Astrocyte (in vitro differentiated cells and primary cell): ENCODE measurements at regions not wholly inside any gene's neighbourhood (a gene's known extent, or its start where the extent isn't known, plus 50 kb on each side); places are given as distances from the start of the nearest gene placed in this dataset.

Experiments
- DNase-seq: peaks from one replicate; pipeline ENCODE4 v3.0.0-alpha.2; 2010; ENCODE audit warnings: low read depth
- FAIRE-seq: peaks from 2 replicates; lab custom pipeline; 2011; peaks lifted over from hg19 to GRCh38; lab: Jason Lieb, UNC
- H2AFZ ChIP-seq: 2 replicates; pipeline ENCODE4 v1.6.0; 2012; ENCODE audit warnings: low read depth, low read length, inconsistent platforms
- H3K27ac ChIP-seq: 2 replicates; pipeline ENCODE4 v1.5.1; 2011; ENCODE audit warnings: low read depth, low read length, inconsistent platforms
- H3K27me3 ChIP-seq: 2 replicates; pipeline ENCODE4 v1.6.0; 2011; ENCODE audit warnings: low read length, inconsistent platforms; ENCODE audit not compliant: insufficient read depth
- H3K36me3 ChIP-seq: 2 replicates; pipeline ENCODE4 v1.5.1; 2011; ENCODE audit warnings: low read length, inconsistent platforms; ENCODE audit not compliant: insufficient read depth
- H3K4me1 ChIP-seq: 2 replicates; pipeline ENCODE4 v1.5.1; 2011; ENCODE audit warnings: low read length, inconsistent platforms; ENCODE audit not compliant: insufficient read depth
- H3K4me2 ChIP-seq: 2 replicates; pipeline ENCODE4 v1.6.0; 2012; ENCODE audit warnings: low read length, inconsistent platforms
- H3K4me3 ChIP-seq: 2 replicates; pipeline ENCODE4 v1.5.1; 2011; ENCODE audit warnings: low read depth, mild to moderate bottlenecking, low read length, inconsistent platforms; ENCODE audit not compliant: insufficient read depth
- H3K79me2 ChIP-seq: 2 replicates; pipeline ENCODE4 v1.6.0; 2012; ENCODE audit warnings: mild to moderate bottlenecking, low read length, inconsistent platforms; ENCODE audit not compliant: insufficient read depth
- H3K9ac ChIP-seq: 2 replicates; pipeline ENCODE4 v1.6.0; 2012; ENCODE audit warnings: mild to moderate bottlenecking, low read length, inconsistent platforms
- H3K9me3 ChIP-seq: 2 replicates; pipeline ENCODE4 v1.5.1; 2012; ENCODE audit warnings: low read depth, mild to moderate bottlenecking, low read length, inconsistent platforms; ENCODE audit not compliant: insufficient read depth
- H4K20me1 ChIP-seq: 2 replicates; pipeline ENCODE4 v1.6.0; 2012; ENCODE audit warnings: low read length, inconsistent platforms; ENCODE audit not compliant: insufficient read depth
- H3K27ac Mint-ChIP-seq: one replicate; pipeline ENCODE4 v1.8.0; 2021; ENCODE audit warnings: mild to moderate bottlenecking, mixed read lengths; ENCODE audit not compliant: unreplicated experiment
- H3K27me3 Mint-ChIP-seq: one replicate; pipeline ENCODE4 v1.8.0; 2021; ENCODE audit warnings: low read depth, mixed read lengths; ENCODE audit not compliant: unreplicated experiment
- H3K36me3 Mint-ChIP-seq: one replicate; pipeline ENCODE4 v1.8.0; 2021; ENCODE audit warnings: low read depth, mixed read lengths; ENCODE audit not compliant: unreplicated experiment
- H3K4me1 Mint-ChIP-seq: one replicate; pipeline ENCODE4 v1.8.0; 2021; ENCODE audit warnings: low read depth, mixed read lengths; ENCODE audit not compliant: unreplicated experiment
- H3K4me3 Mint-ChIP-seq: one replicate; pipeline ENCODE4 v1.8.0; 2021; ENCODE audit warnings: mild to moderate bottlenecking, moderate library complexity, mixed read lengths; ENCODE audit not compliant: unreplicated experiment
- H3K9me3 Mint-ChIP-seq: one replicate; pipeline ENCODE4 v1.8.0; 2021; ENCODE audit warnings: mild to moderate bottlenecking, mixed read lengths; ENCODE audit not compliant: unreplicated experiment
- EZH2 ChIP-seq: IDR thresholded peaks from 2 replicates; pipeline ENCODE4 v1.6.1; 2012; ENCODE audit warnings: mild to moderate bottlenecking, low read length, inconsistent platforms; ENCODE audit not compliant: insufficient read depth
- TF ChIP-seq, protein P1 (sequence below): IDR thresholded peaks from 2 replicates; pipeline ENCODE4 v1.5.1; 2011; ENCODE audit warnings: low read depth, mild to moderate bottlenecking, inconsistent platforms, low read length, moderate library complexity; ENCODE audit not compliant: insufficient read depth

DNA sequence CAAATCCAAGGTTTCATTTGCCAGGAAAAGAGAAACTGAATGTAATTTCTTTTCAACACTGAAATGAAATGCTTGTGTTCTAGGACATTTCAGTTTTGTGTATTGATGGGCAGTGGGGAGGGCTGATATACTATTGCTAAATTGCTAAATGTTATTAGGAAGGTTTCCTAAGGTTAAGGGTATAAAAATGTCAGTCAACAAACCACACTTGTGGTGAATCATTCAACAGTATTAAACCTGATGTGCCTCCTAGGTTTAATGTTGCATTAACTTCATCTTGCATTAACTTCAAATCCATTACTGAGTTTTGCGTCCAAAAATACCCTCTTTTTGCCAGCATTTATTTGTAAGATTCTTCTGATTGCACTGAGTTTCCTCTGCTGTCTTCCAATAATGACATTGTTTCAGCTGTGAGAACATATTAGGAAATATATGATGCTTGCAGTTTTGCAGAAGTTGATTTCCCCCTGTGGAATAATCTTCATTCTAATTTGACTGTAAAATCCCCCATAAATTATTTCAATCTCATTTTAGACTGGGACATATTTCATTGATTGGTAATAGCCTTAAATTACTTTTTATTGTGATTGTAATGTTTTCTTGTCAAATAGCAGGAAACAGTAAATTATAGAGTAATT is 758.3 kb downstream of the GBE1 start:
- Histone ChIP-seq H3K4me3 (no peak overlapping the region), H3K4me1 (no peaks in the 10 kb centered on the region), H3K27ac (no peak overlapping the region), H3K4me2 (no peak overlapping the region), H3K79me2 (no peaks in the 10 kb centered on the region), H3K9ac (no peak overlapping the region), H3K9me3 (no peaks in the 10 kb centered on the region), H2AFZ (no peak overlapping the region), H3K27me3 (no peaks in the 10 kb centered on the region), H3K36me3 (no peaks in the 10 kb centered on the region), H4K20me1 (no peaks in the 10 kb centered on the region)
- Mint-ChIP-seq H3K36me3 (no peaks in the 10 kb centered on the region), H3K9me3 (no peaks in the 10 kb centered on the region), H3K27me3 (no peaks in the 10 kb centered on the region), H3K4me1 (no peaks in the 10 kb centered on the region), H3K27ac (no peak overlapping the region), H3K4me3 (no peak overlapping the region)
- DNase-seq, result no peak
- no peak for FAIRE-seq
- TF ChIP-seq EZH2, result no peak
- TF ChIP-seq, protein P1, sequence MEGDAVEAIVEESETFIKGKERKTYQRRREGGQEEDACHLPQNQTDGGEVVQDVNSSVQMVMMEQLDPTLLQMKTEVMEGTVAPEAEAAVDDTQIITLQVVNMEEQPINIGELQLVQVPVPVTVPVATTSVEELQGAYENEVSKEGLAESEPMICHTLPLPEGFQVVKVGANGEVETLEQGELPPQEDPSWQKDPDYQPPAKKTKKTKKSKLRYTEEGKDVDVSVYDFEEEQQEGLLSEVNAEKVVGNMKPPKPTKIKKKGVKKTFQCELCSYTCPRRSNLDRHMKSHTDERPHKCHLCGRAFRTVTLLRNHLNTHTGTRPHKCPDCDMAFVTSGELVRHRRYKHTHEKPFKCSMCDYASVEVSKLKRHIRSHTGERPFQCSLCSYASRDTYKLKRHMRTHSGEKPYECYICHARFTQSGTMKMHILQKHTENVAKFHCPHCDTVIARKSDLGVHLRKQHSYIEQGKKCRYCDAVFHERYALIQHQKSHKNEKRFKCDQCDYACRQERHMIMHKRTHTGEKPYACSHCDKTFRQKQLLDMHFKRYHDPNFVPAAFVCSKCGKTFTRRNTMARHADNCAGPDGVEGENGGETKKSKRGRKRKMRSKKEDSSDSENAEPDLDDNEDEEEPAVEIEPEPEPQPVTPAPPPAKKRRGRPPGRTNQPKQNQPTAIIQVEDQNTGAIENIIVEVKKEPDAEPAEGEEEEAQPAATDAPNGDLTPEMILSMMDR, result no peak

DNA sequence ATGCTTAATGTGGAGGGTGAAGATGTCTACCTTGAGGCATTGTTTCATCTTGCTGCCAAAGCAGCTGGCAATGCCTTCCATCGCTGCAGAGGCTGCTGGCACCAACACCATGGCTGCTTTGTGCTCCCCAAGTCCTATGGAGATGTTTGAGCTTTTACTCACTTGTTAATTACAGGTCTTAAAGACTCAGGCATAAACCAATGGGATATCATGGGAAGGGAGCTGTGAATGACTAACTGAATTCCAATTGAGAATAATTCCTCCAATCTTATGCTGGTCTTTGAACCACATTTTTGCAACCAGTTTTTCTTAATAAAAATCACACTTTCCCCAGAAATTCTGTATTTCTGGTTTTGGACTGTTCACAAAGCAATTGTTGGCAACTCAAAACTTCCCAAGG is 762.0 kb downstream of the GBE1 start:
- Mint-ChIP-seq H3K36me3 (no peaks in the 10 kb centered on the region), H3K4me3 (no peak overlapping the region), H3K27me3 (no peaks in the 10 kb centered on the region), H3K27ac (no peak overlapping the region), H3K4me1 (no peaks in the 10 kb centered on the region), H3K9me3 (no peaks in the 10 kb centered on the region)
- no peaks in the 10 kb centered on the region for H3K79me2 ChIP-seq
- H2AFZ ChIP-seq, result no peak overlapping the region
- no peak overlapping the region for H3K9ac ChIP-seq
- TF ChIP-seq, protein P1, result no peak
- no peak for TF ChIP-seq EZH2
- H4K20me1 ChIP-seq, result no peaks in the 10 kb centered on the region
- DNase-seq (no peak), FAIRE-seq (no peak)
- no peak overlapping the region for H3K27ac ChIP-seq
- no peak overlapping the region for H3K4me2 ChIP-seq
- no peak overlapping the region for H3K4me3 ChIP-seq
- H3K9me3 ChIP-seq, result no peaks in the 10 kb centered on the region
- no peaks in the 10 kb centered on the region for H3K4me1 ChIP-seq
- no peaks in the 10 kb centered on the region for H3K36me3 ChIP-seq
- H3K27me3 ChIP-seq, result no peaks in the 10 kb centered on the region

DNA sequence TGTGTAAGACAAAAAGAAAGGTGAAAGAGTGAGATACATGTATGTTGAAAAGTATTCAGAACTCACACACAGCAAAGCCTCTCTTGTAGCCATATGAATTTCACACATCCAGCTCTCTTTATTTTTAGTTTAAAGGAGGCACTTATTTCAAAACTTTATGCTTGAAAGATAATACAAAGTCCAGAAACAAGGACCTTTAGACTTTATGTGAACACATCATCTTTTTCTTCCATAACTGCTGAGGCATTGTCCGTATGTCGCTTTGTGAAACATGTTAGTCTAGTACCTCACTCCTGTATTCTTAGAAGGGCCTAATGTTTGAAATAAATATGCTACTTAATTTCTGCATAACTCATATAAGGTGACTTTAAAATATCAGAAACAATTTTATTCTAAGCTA is 763.4 kb downstream of the GBE1 start:
- Mint-ChIP-seq H3K36me3 (no peaks in the 10 kb centered on the region), H3K27me3 (no peaks in the 10 kb centered on the region), H3K27ac (no peak overlapping the region), H3K4me3 (no peak overlapping the region), H3K9me3 (no peaks in the 10 kb centered on the region), H3K4me1 (no peaks in the 10 kb centered on the region)
- Histone ChIP-seq H3K79me2 (no peaks in the 10 kb centered on the region), H3K4me1 (no peaks in the 10 kb centered on the region), H3K9ac (no peak overlapping the region), H3K9me3 (no peaks in the 10 kb centered on the region), H3K4me2 (no peak overlapping the region), H4K20me1 (no peaks in the 10 kb centered on the region), H2AFZ (no peak overlapping the region), H3K27ac (no peak overlapping the region), H3K36me3 (no peaks in the 10 kb centered on the region), H3K4me3 (no peak overlapping the region), H3K27me3 (no peaks in the 10 kb centered on the region)
- no peak for TF ChIP-seq EZH2
- TF ChIP-seq, protein P1, result no peak
- DNase-seq (no peak), FAIRE-seq (no peak)
